Gastrocnemius medialis (tissue), 4 donors: ENCODE measurements at regions not wholly inside any gene's neighbourhood (a gene's known extent, or its start where the extent isn't known, plus 50 kb on each side); places are given as distances from the start of the nearest gene placed in this dataset.

ENCODE experiments used
- POLR2A ChIP-seq, 2 donors: fragments of 450-650 bp; IDR thresholded peaks; one replicate each; pipeline ENCODE4 v1.6.1; 2017; ENCODE audit warnings: antibody characterized with exemption in 2 of 2, mild to moderate bottlenecking in 2 of 2, moderate library complexity in 2 of 2
- TF ChIP-seq, protein P1 (sequence below), 5 experiments: fragments of 450-650 bp in 3 of 5; fragments of 200-600 bp in 2 of 5; sonication (generic) in 2 of 5; IDR thresholded peaks in 4 of 5; conservative IDR thresholded peaks in 1 of 5; 1 replicate in 4 of 5; 2 replicates in 1 of 5; pipeline ENCODE4 v1.5.1; 2016 to 2019; ENCODE audit warnings: antibody characterized with exemption in 5 of 5, mild to moderate bottlenecking in 3 of 5, moderate library complexity in 3 of 5

GRCh38 chr4:159981469-159981856 lies 878.6 kb downstream of the RAPGEF2 start:
- TF ChIP-seq POLR2A (IDR thresholded peaks at IDR 0.05): no peak
- TF ChIP-seq, protein P1, sequence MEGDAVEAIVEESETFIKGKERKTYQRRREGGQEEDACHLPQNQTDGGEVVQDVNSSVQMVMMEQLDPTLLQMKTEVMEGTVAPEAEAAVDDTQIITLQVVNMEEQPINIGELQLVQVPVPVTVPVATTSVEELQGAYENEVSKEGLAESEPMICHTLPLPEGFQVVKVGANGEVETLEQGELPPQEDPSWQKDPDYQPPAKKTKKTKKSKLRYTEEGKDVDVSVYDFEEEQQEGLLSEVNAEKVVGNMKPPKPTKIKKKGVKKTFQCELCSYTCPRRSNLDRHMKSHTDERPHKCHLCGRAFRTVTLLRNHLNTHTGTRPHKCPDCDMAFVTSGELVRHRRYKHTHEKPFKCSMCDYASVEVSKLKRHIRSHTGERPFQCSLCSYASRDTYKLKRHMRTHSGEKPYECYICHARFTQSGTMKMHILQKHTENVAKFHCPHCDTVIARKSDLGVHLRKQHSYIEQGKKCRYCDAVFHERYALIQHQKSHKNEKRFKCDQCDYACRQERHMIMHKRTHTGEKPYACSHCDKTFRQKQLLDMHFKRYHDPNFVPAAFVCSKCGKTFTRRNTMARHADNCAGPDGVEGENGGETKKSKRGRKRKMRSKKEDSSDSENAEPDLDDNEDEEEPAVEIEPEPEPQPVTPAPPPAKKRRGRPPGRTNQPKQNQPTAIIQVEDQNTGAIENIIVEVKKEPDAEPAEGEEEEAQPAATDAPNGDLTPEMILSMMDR (IDR thresholded peaks at IDR 0.05 in 4 of 5, conservative IDR thresholded peaks at IDR 0.05 in 1 of 5): no peak
